OCI-LY7 (cell line): ENCODE measurements at regions not wholly inside any gene's neighbourhood (a gene's known extent, or its start where the extent isn't known, plus 50 kb on each side); places are given as distances from the start of the nearest gene placed in this dataset.
"Not testable (repeated sequence)": the region's sequence is repeated elsewhere in the genome, so short reads cannot be mapped to it uniquely, and the experiment has no call there.

ENCODE experiments used
- BruUV-seq: library from RNA; stranded (reverse); fragments of 400-500 nt; replicated peaks from 2 replicates; lab custom pipeline; 2021; lab: Mats Ljungman, UMichigan
- CTCF ChIA-PET: fragments of 300-600 bp; sonication (Branson Sonifier 250); formaldehyde crosslinking; loops from one replicate; lab custom pipeline; 2022; ENCODE audit warnings: antibody characterized with exemption; ENCODE audit not compliant: unreplicated experiment; lab: Charles Lee
- POLR2A ChIA-PET: fragments of 300-600 bp; sonication (Branson Sonifier 250); formaldehyde crosslinking; loops from one replicate; lab custom pipeline; 2022; ENCODE audit warnings: antibody characterized with exemption; lab: Charles Lee
- DNase-seq: peaks from one replicate; pipeline ENCODE4 v3.0.0-alpha.2; 2015; ENCODE audit warnings: low spot score
- H2AFZ ChIP-seq: fragments of 200-600 bp; sonication (generic), shearing (Covaris generic); 2 replicates; pipeline ENCODE4 v1.6.1; 2014; ENCODE audit warnings: mild to moderate bottlenecking, antibody characterized with exemption, low read length, moderate library complexity
- H3K27ac ChIP-seq: fragments of 200-600 bp; sonication (generic); 2 replicates; pipeline ENCODE4 v1.5.1; 2014; ENCODE audit warnings: mixed run types, low read depth, mild to moderate bottlenecking, moderate library complexity, low read length, inconsistent platforms; ENCODE audit not compliant: poor library complexity, severe bottlenecking
- H3K36me3 ChIP-seq: fragments of 200-600 bp; sonication (generic); 2 replicates; pipeline ENCODE4 v1.6.1; 2014; ENCODE audit warnings: mild to moderate bottlenecking, antibody characterized with exemption, low read length, moderate library complexity, mixed read lengths; ENCODE audit not compliant: insufficient read depth
- H3K4me1 ChIP-seq: fragments of 200-600 bp; sonication (generic); 2 replicates; pipeline ENCODE4 v1.5.1; 2014; ENCODE audit warnings: mild to moderate bottlenecking, low read length; ENCODE audit not compliant: insufficient read depth, poor library complexity, severe bottlenecking
- H3K4me2 ChIP-seq: fragments of 200-600 bp; sonication (generic); 2 replicates; pipeline ENCODE4 v1.6.1; 2014; ENCODE audit warnings: mild to moderate bottlenecking, low read length
- H3K4me3 ChIP-seq: fragments of 200-600 bp; sonication (generic); 2 replicates; pipeline ENCODE4 v1.5.1; 2014; ENCODE audit warnings: mild to moderate bottlenecking, low read depth, low read length; ENCODE audit not compliant: poor library complexity, severe bottlenecking
- H3K79me2 ChIP-seq: fragments of 200-600 bp; sonication (generic); 2 replicates; pipeline ENCODE4 v1.6.1; 2016; ENCODE audit warnings: low read depth, mild to moderate bottlenecking, low read length, moderate library complexity, mixed read lengths; ENCODE audit not compliant: insufficient read depth
- H3K9me2 ChIP-seq: fragments of 200-600 bp; sonication (generic); 2 replicates; pipeline ENCODE4 v1.6.1; 2016; ENCODE audit warnings: mild to moderate bottlenecking, low read length, mixed read lengths; ENCODE audit not compliant: insufficient read depth
- H3K9me3 ChIP-seq: fragments of 200-600 bp; sonication (generic); 2 replicates; pipeline ENCODE4 v1.6.1; 2014; ENCODE audit warnings: mild to moderate bottlenecking, mixed run types, low read length, mixed read lengths
- H4K20me1 ChIP-seq: fragments of 200-600 bp; sonication (generic); 2 replicates; pipeline ENCODE4 v1.6.1; 2014; ENCODE audit warnings: mild to moderate bottlenecking, antibody characterized with exemption, low read length, moderate library complexity, mixed read lengths; ENCODE audit not compliant: insufficient read depth
- CTCF ChIP-seq: fragments of 200-600 bp; sonication (generic); conservative IDR thresholded peaks from 2 replicates; pipeline ENCODE4 v1.5.1; 2014; ENCODE audit warnings: mild to moderate bottlenecking, antibody characterized with exemption, low read length, moderate library complexity, mixed read lengths
- EZH2phosphoT487 ChIP-seq: fragments of 200-600 bp; sonication (generic); IDR thresholded peaks from 2 replicates; pipeline ENCODE4 v1.6.1; 2018; ENCODE audit warnings: low read depth, borderline replicate concordance, mild to moderate bottlenecking, mixed run types, antibody characterized with exemption, low read length, moderate library complexity, mixed read lengths
- intact Hi-C: fragments of 100-400 bp; cut with micrococcal nuclease; formaldehyde crosslinking; loops from one replicate; pipeline ENCODE4 v1.10.0; 2022; ENCODE audit not compliant: unreplicated experiment

- Histone ChIP-seq H2AFZ (no peak overlapping the region), H3K4me3 (no peak overlapping the region), H3K4me2 (no peak overlapping the region), H4K20me1 (no peaks in the 10 kb centered on the region), H3K79me2 (no peaks in the 10 kb centered on the region), H3K9me3 (no peaks in the 10 kb centered on the region), H3K4me1 (no peaks in the 10 kb centered on the region), H3K27ac (no peak overlapping the region), H3K9me2 (no peaks in the 10 kb centered on the region), H3K36me3 (no peaks in the 10 kb centered on the region)
- intact Hi-C loops, result no loop called here
- ChIA-PET POLR2A (no interaction called here), CTCF (no interaction called here)
- BruUV-seq, result no TSS peak
- TF ChIP-seq EZH2phosphoT487 (no peak), CTCF (no peak)
- DNase-seq, result no peak
Observed at GRCh38 chr22:47352920-47353700, 590.7 kb downstream of the TBC1D22A start.

- intact Hi-C loops, result no loop called here
- BruUV-seq, result no TSS peak
Observed at GRCh38 chr22:47351836-47352579, 589.6 kb downstream of the TBC1D22A start.

GRCh38 chr22:47346287-47346686 lies 583.8 kb downstream of the TBC1D22A start:
- H3K9me3 ChIP-seq, BruUV-seq, H3K36me3 ChIP-seq, H3K4me3 ChIP-seq, H2AFZ ChIP-seq, H3K79me2 ChIP-seq, CTCF ChIA-PET, intact Hi-C loops, DNase-seq, H3K9me2 ChIP-seq, H3K27ac ChIP-seq, H3K4me2 ChIP-seq, H4K20me1 ChIP-seq, POLR2A ChIA-PET, H3K4me1 ChIP-seq: not testable (repeated sequence)

More at GRCh38 chr22:47351836-47352579, 589.6 kb downstream of the TBC1D22A start:
- no peaks in the 10 kb centered on the region for H3K9me3 ChIP-seq
- no peak overlapping the region for H3K4me3 ChIP-seq
- no peak overlapping the region for H2AFZ ChIP-seq
- H3K4me1 ChIP-seq, result no peaks in the 10 kb centered on the region
- no peak overlapping the region for H3K4me2 ChIP-seq
- TF ChIP-seq EZH2phosphoT487 (no peak), CTCF (no peak)
- H3K9me2 ChIP-seq, result no peaks in the 10 kb centered on the region
- ChIA-PET POLR2A (no interaction called here), CTCF (no interaction called here)
- H3K79me2 ChIP-seq, result no peaks in the 10 kb centered on the region
- no peaks in the 10 kb centered on the region for H4K20me1 ChIP-seq
- DNase-seq, result no peak
- H3K27ac ChIP-seq, result no peak overlapping the region
- no peaks in the 10 kb centered on the region for H3K36me3 ChIP-seq
